Breast epithelium (tissue), 4 donors: ENCODE measurements at regions not wholly inside any gene's neighbourhood (a gene's known extent, or its start where the extent isn't known, plus 50 kb on each side); places are given as distances from the start of the nearest gene placed in this dataset.

Experiments
- DNase-seq, 2 donors: peaks; one replicate each; pipeline ENCODE4 v3.0.0-alpha.2; 2019; ENCODE audit warnings: low spot score in 2 of 2
- H3K27ac ChIP-seq, 2 donors: fragments of 200-600 bp; sonication (generic) in 1 of 2; one replicate each; pipeline ENCODE4 v1.5.1; 2016 to 2019; ENCODE audit warnings: mild to moderate bottlenecking in 1 of 2
- H3K27me3 ChIP-seq, 2 donors: fragments of 200-600 bp; sonication (generic) in 1 of 2; one replicate each; pipeline versions ENCODE4 v1.5.1 to v1.6.0; 2017 to 2019; ENCODE audit warnings: control low read depth in 1 of 2, mild to moderate bottlenecking in 1 of 2
- H3K36me3 ChIP-seq: fragments of 200-600 bp; one replicate; pipeline ENCODE4 v1.5.1; 2019
- H3K4me1 ChIP-seq, 2 donors: fragments of 200-600 bp; sonication (generic); one replicate each; pipeline ENCODE4 v1.5.1; 2016 to 2019; ENCODE audit warnings: control low read depth in 1 of 2
- H3K4me3 ChIP-seq, 3 donors: fragments of 200-600 bp; sonication (generic); 1 replicate in 2 of 3; 2 replicates in 1 of 3; pipeline ENCODE4 v1.5.1; 2016 to 2019; ENCODE audit warnings: mild to moderate bottlenecking in 3 of 3, moderate library complexity in 2 of 3
- H3K9me3 ChIP-seq, 2 donors: fragments of 200-600 bp; sonication (generic) in 1 of 2; one replicate each; pipeline ENCODE4 v1.5.1; 2016 to 2019; ENCODE audit warnings: control low read depth in 1 of 2
- POLR2A ChIP-seq: fragments of 450-650 bp; IDR thresholded peaks from one replicate; pipeline ENCODE4 v1.6.1; 2016; ENCODE audit warnings: antibody characterized with exemption, mild to moderate bottlenecking, moderate library complexity
- POLR2AphosphoS5 ChIP-seq, 3 donors: sonication (generic); formaldehyde crosslinking; IDR thresholded peaks; one replicate each; pipeline ENCODE4 v1.6.1; 2017; ENCODE audit warnings: antibody characterized with exemption in 3 of 3
- intact Hi-C: fragments of 100-400 bp; cut with DNase I; formaldehyde crosslinking; loops from one replicate; pipeline ENCODE4 v1.15.1; 2023; ENCODE audit warnings: low total_unique reads
- TF ChIP-seq, protein P1 (sequence below), 3 donors: fragments of 450-650 bp; IDR thresholded peaks; one replicate each; pipeline ENCODE4 v1.5.1; 2016 to 2017; ENCODE audit warnings: antibody characterized with exemption in 3 of 3, mild to moderate bottlenecking in 3 of 3, moderate library complexity in 3 of 3

DNA sequence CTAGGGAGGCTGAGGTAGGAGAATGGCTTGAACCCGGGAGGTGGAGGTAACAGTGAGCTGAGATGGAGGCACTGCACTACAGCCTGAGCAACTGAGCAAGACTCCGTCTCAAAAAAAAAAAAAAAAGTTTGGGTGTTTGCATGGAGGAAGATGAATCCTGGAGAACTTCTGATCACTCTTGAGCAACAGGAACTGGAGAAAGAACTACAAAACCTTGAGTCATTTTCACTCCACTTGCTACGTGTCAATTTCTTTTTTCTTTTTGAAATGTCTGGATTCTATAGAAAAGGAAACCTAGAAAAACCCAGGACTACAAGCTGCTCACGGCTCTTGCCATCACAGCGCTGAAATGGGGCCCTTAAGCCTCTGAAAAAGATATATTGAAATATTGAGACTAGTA lies 189.6 kb upstream of the NRP1 start:
- Histone ChIP-seq H3K27me3 (no peaks in the 10 kb centered on the region), H3K4me1 (no peaks in the 10 kb centered on the region), H3K27ac (no peak overlapping the region), H3K36me3 (no peaks in the 10 kb centered on the region), H3K9me3 (no peaks in the 10 kb centered on the region), H3K4me3 (no peak overlapping the region)
- intact Hi-C loops: no loop called here
- TF ChIP-seq, protein P1, sequence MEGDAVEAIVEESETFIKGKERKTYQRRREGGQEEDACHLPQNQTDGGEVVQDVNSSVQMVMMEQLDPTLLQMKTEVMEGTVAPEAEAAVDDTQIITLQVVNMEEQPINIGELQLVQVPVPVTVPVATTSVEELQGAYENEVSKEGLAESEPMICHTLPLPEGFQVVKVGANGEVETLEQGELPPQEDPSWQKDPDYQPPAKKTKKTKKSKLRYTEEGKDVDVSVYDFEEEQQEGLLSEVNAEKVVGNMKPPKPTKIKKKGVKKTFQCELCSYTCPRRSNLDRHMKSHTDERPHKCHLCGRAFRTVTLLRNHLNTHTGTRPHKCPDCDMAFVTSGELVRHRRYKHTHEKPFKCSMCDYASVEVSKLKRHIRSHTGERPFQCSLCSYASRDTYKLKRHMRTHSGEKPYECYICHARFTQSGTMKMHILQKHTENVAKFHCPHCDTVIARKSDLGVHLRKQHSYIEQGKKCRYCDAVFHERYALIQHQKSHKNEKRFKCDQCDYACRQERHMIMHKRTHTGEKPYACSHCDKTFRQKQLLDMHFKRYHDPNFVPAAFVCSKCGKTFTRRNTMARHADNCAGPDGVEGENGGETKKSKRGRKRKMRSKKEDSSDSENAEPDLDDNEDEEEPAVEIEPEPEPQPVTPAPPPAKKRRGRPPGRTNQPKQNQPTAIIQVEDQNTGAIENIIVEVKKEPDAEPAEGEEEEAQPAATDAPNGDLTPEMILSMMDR (IDR thresholded peaks at IDR 0.05): no peak
- TF ChIP-seq POLR2AphosphoS5 (IDR thresholded peaks at IDR 0.05): no peak
- no peak for TF ChIP-seq POLR2A
- no peak for DNase-seq

DNA sequence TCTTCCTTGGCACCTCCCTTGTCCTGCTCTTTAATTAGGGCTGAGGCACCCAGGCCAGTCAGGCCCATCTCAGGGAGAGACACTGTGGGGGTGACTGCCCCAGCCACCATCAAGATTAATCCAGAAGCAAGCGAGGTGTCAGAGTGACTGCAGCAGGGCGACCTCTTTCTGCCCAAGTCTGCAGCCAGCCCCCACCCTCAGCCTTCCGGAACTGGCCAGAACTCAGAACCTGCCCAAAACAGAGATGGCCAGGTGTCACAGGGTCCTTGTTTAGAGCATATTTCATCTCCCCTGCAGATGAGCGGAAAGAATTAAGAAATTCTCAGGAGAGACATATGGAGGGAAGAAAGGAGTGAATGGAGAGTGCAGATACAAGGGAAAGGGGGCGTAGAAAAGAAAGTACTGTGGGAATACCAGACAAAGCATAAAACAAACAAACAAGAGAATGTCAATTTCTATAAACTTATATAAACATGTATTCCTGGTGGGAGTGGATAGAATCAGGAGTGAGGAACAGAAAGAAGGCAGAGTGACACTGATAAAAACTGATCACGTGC lies 188.8 kb upstream of the NRP1 start:
- intact Hi-C loops: no loop called here
- H3K9me3 ChIP-seq: no peaks in the 10 kb centered on the region
- no peak overlapping the region for H3K4me3 ChIP-seq
- no peak for DNase-seq
- H3K36me3 ChIP-seq: no peaks in the 10 kb centered on the region
- no peaks in the 10 kb centered on the region for H3K4me1 ChIP-seq
- H3K27me3 ChIP-seq: no peaks in the 10 kb centered on the region
- no peak overlapping the region for H3K27ac ChIP-seq
- TF ChIP-seq POLR2A (no peak), POLR2AphosphoS5 (IDR thresholded peaks at IDR 0.05) (no peak)
- TF ChIP-seq, protein P1 (IDR thresholded peaks at IDR 0.05): no peak

DNA sequence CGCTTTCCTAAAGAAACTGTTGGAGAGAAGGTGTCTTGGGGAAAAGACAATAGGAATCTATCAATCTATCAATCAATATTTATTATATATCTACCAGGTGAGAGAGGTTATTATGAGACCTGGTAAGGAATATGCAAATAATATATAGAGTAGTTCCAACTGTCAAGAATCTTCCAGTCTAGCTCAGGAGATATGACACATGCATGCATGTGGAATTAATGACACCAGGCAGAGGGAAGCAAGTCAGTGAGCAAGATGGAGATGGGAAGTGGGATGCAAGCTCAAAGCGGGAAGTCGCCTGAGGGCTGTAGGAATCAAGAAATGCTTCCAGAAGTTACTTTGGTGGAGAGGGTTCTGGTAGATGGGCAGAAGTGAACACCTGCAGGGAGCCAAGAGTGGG lies 187.4 kb upstream of the NRP1 start:
- Histone ChIP-seq H3K4me1 (no peaks in the 10 kb centered on the region), H3K36me3 (no peaks in the 10 kb centered on the region), H3K9me3 (no peaks in the 10 kb centered on the region), H3K27me3 (no peaks in the 10 kb centered on the region), H3K27ac (no peak overlapping the region), H3K4me3 (no peak overlapping the region)
- intact Hi-C loops: no loop called here
- TF ChIP-seq POLR2A (no peak), POLR2AphosphoS5 (IDR thresholded peaks at IDR 0.05) (no peak)
- TF ChIP-seq, protein P1 (IDR thresholded peaks at IDR 0.05): no peak
- no peak for DNase-seq

DNA sequence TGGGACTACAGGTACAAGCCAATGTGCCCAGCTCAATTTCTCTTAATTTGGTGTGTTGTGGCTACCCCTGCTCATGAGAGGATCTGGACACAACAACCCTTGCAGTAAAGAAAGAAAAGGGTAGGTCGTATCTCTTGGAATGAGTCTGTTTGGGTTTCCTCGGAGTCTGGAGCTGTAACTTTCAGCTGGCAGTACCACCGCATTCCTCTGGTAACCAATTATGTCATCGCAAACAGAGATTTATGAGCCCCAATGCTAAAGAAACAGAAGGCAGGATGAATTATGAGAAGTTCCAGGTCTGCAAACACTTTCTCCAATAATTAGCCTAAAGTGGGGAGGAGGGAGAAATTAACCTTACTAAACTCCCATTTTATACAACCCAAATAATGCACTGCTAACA lies 186.6 kb upstream of the NRP1 start:
- no peaks in the 10 kb centered on the region for H3K9me3 ChIP-seq
- no peaks in the 10 kb centered on the region for H3K36me3 ChIP-seq
- H3K4me1 ChIP-seq: no peaks in the 10 kb centered on the region
- no peak for TF ChIP-seq POLR2A
- TF ChIP-seq, protein P1 (IDR thresholded peaks at IDR 0.05): no peak
- no peak for TF ChIP-seq POLR2AphosphoS5 (IDR thresholded peaks at IDR 0.05)
- H3K27ac ChIP-seq: no peak overlapping the region
- intact Hi-C loops: no loop called here
- H3K27me3 ChIP-seq: no peaks in the 10 kb centered on the region
- H3K4me3 ChIP-seq: no peak overlapping the region
- no peak for DNase-seq

DNA sequence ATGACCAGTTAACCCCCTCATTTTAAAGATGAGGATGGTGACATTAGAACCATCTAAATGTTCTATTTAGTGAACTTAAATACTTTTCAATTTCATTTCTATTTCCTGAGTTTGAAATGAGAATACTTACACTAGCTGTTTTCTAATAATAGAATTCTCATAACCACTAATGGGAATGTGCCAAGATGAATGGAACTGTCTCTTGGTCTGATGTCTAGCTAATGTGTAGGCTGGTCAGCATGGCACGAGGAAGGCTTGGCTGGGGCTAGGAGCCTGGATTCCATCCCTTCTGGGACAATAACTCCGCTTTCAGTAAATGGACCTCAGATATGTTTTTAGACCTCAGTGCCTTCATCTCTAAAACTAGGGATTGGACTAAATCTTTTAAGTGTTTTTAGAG lies 185.8 kb upstream of the NRP1 start:
- Histone ChIP-seq H3K36me3 (no peaks in the 10 kb centered on the region), H3K27ac (no peak overlapping the region), H3K9me3 (no peaks in the 10 kb centered on the region), H3K4me3 (no peak overlapping the region), H3K4me1 (no peaks in the 10 kb centered on the region), H3K27me3 (no peaks in the 10 kb centered on the region)
- intact Hi-C loops: no loop called here
- TF ChIP-seq, protein P1 (IDR thresholded peaks at IDR 0.05): no peak
- TF ChIP-seq POLR2A (no peak), POLR2AphosphoS5 (IDR thresholded peaks at IDR 0.05) (no peak)
- no peak for DNase-seq
